Stimulated activated effector memory CD8-positive, alpha-beta T cell treated with anti-CD3 and anti-CD28 coated beads, Interleukin-12 subunit alpha, Interleukin-12 subunit beta, amount 100 ng/mL, for 72 hours (primary cell): ENCODE measurements at regions not wholly inside any gene's neighbourhood (a gene's known extent, or its start where the extent isn't known, plus 50 kb on each side); places are given as distances from the start of the nearest gene placed in this dataset.
"Not testable (repeated sequence)": the region's sequence is repeated elsewhere in the genome, so short reads cannot be mapped to it uniquely, and the experiment has no call there.

Experiments used
- ATAC-seq: fragments of 150-1000 bp; cut with Tn5 transposase; 2 replicates; pipeline ENCODE4 v1.10.0; 2021
- DNase-seq, 2 donors: peaks; one replicate each; pipeline ENCODE4 v3.0.0; 2021 to 2022; ENCODE audit warnings: low spot score in 2 of 2
- H3K27ac Mint-ChIP-seq: one replicate; pipeline ENCODE4 v1.8.0; 2022; ENCODE audit warnings: mild to moderate bottlenecking, mixed read lengths
- H3K36me3 Mint-ChIP-seq: one replicate; pipeline ENCODE4 v1.8.0; 2022; ENCODE audit warnings: mild to moderate bottlenecking, mixed read lengths
- H3K4me1 Mint-ChIP-seq: one replicate; pipeline ENCODE4 v1.8.0; 2022; ENCODE audit warnings: mixed read lengths
- H3K4me3 Mint-ChIP-seq: one replicate; pipeline ENCODE4 v1.8.0; 2022; ENCODE audit warnings: mild to moderate bottlenecking, mixed read lengths
- H3K9me3 Mint-ChIP-seq: one replicate; pipeline ENCODE4 v1.8.0; 2022; ENCODE audit warnings: mixed read lengths

DNA sequence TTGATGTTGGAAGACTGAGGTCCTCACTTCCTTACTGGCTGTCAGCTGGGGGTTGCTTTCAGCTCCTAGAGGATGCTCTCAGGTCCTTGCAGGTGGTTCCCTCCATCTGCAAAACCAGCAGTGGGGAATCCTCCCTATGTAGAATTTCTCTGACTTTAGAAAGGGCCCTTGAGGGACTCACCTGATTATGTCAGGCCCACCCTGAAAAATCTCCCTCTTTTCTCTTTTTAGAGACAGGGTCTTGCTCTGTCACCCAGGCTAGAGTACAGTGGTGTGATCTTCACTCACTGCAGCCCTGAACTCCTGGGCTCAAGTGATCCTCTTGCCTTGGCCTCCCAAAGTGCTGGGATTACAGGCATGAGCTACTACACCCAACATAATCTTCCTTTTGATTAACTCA is 102.9 kb upstream of the MCHR2 start:
- ATAC-seq (no peak), DNase-seq (no peak)
- Mint-ChIP-seq H3K27ac (no peak overlapping the region), H3K4me3 (no peak overlapping the region), H3K9me3 (no peaks in the 10 kb centered on the region), H3K4me1 (no peaks in the 10 kb centered on the region), H3K36me3 (no peaks in the 10 kb centered on the region)

DNA sequence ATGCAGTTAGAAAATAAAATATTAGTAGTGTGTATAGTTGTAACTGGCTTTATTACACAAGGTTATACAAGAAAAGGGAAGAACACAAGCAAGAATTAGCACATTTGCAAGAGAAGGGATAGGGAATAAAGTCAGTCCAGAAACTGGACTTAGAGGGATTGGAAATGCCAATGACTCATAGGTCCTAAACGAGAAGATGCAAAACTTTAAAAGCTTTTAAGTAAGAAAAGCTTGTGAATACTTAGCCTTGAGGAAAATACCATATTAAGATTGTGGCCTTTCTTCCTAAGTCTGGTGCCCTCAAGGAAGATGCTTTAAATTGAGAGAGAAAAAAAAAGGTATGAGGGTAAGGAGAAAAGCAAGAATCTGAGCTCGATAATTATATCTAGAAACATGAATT is 102.3 kb upstream of the MCHR2 start:
- H3K9me3 Mint-ChIP-seq = no peaks in the 10 kb centered on the region
- DNase-seq = no peak
- H3K4me1 Mint-ChIP-seq = no peaks in the 10 kb centered on the region
- H3K36me3 Mint-ChIP-seq = no peaks in the 10 kb centered on the region
- no peak overlapping the region for H3K27ac Mint-ChIP-seq
- no peak overlapping the region for H3K4me3 Mint-ChIP-seq
- no peak for ATAC-seq

DNA sequence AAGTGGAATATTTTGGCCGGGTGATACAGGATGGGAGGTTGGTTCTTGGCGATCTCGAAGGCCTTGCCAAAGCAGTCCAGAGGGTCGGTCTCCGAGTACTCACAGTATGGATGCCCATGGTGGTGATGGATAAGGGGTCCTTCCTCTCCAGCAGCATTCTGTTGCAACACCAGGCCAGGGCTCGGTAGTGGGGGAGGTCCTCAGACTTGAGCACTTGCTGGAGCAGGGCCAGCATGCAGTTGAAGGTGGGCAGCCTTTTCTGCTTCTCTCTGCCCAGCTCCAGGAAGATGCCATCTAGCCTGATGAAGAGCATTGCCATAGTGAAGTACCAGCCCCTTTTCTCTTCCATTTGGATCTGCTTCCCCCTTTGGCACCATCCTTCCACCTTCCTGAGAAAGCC is 99.4 kb upstream of the MCHR2 start:
- ATAC-seq (peak; percentile 24), DNase-seq (no peak)
- H3K27ac Mint-ChIP-seq = no peak overlapping the region
- no peak overlapping the region for H3K4me3 Mint-ChIP-seq
- H3K36me3 Mint-ChIP-seq = no peaks in the 10 kb centered on the region
- H3K4me1 Mint-ChIP-seq = no peaks in the 10 kb centered on the region
- H3K9me3 Mint-ChIP-seq = no peaks in the 10 kb centered on the region

DNA sequence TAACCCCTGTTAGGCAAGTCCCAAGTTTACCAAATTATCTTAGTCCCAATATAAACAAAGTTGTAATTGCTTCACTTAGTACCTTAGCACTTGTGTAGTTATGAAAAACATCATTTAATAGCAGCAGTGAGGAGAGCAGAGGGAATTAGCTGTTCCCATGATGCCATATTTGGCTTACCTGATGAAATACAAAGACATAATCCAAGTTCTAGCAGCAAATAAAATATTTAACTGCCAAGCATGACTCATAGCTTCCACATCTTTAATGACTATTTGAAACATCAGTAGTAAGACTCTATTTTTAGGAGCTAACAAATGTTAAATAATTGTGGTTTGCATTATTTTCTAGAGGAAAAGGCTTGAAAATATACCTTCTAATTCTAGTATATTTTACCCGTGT is 94.0 kb upstream of the MCHR2 start:
- Mint-ChIP-seq H3K9me3 (no peaks in the 10 kb centered on the region), H3K27ac (no peak overlapping the region), H3K36me3 (no peaks in the 10 kb centered on the region), H3K4me1 (no peaks in the 10 kb centered on the region), H3K4me3 (no peak overlapping the region)
- no peak for ATAC-seq
- no peak for DNase-seq

DNA sequence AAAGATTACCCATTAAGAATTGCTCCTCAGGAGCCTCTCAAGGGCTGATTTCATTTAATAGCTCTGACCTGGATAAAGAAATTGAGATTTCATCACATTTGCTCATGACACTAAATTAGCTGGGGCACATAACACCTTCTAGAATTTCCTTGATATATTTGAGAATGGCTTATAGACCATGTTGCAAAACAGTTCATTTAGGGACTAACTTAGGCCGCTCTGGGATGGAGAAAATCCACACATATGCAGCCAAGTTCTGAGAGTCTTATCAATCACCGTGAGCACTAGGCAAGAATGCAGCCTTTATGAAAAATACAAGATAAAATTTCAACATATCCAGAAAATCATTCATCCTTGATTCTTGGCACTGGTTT is 91.0 kb upstream of the MCHR2 start:
- no peak overlapping the region for H3K27ac Mint-ChIP-seq
- no peak overlapping the region for H3K4me3 Mint-ChIP-seq
- no peaks in the 10 kb centered on the region for H3K36me3 Mint-ChIP-seq
- no peaks in the 10 kb centered on the region for H3K4me1 Mint-ChIP-seq
- ATAC-seq (no peak), DNase-seq (no peak)
- no peaks in the 10 kb centered on the region for H3K9me3 Mint-ChIP-seq

DNA sequence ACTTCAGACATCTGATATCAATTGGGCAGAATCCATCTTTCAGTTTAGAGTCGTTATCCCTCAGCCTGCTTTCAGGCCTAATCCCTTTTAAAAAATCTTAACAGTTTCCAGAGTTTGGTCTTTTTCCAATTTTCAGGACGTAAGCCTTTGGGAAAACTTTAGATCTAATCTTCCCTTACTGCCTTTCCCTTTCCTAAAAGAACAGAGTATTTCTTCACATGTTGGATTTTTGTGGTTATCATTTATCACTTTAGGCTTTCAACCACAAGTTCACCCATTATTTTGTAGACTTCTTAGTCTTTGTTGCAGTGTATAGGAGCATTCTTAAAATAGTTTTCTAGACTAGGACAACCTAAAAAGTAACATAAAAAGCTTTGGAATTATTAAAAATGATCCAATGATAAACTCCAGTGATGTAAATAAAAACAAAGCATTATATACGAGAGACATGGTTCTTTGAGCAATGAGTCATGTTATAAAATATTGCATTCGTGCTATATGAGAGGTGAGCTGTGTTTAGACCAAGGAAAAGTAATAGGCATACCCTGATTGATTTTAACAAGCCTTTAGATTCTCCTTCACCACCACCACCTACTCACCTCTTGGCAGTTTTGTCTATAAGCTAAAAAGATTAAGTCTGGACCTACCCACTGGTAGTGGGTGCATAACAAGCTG is 90.4 kb upstream of the MCHR2 start:
- H3K36me3 Mint-ChIP-seq = no peaks in the 10 kb centered on the region
- no peaks in the 10 kb centered on the region for H3K4me1 Mint-ChIP-seq
- DNase-seq = no peak
- no peaks in the 10 kb centered on the region for H3K9me3 Mint-ChIP-seq
- ATAC-seq = no peak
- no peak overlapping the region for H3K27ac Mint-ChIP-seq
- no peak overlapping the region for H3K4me3 Mint-ChIP-seq

DNA sequence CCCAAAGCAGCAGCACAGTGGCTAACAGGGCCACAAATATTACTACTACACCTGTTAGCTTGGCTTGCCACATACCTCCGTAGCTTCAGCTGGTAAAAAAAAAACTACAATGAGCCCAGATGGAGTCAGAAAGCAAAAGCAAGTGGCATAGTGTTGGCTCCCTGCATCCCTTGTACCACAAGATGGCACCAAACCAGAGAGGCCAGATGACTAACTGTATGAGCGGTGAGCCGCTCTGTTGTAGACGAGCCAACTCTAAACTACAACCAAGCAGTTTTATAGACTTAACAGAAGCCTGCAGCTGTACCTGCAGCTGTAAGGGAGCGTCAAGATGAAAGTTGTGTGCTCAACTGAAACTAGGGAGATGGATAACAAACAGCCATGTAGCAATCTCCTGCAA is 84.5 kb upstream of the MCHR2 start:
- Mint-ChIP-seq H3K9me3 (no peaks in the 10 kb centered on the region), H3K4me1 (no peaks in the 10 kb centered on the region), H3K27ac (no peak overlapping the region), H3K4me3 (no peak overlapping the region), H3K36me3 (no peaks in the 10 kb centered on the region)
- ATAC-seq (peak; percentile 42), DNase-seq (no peak)

DNA sequence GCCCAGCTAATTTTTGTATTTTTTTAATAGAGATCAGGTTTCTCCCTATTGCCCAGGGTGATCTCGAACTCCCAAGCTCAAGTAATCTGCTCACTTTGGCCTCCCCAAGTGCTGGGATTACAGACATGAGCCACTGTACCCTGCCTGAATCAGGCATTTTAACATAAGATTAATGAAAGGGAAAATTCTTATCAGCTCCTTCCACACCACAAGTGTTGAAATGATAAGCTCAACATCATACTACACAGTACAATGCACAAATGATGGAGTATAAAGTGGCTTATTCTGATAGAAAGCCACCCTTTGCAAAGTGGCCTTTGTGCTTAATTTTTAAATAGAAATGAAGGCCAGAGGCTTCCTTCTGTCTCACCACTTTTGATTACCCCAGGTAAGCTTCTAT is 71.3 kb upstream of the MCHR2 start:
- ATAC-seq (no peak), DNase-seq (no peak)
- peaks cover 9% of the 10 kb centered on the region for H3K9me3 Mint-ChIP-seq
- no peaks in the 10 kb centered on the region for H3K36me3 Mint-ChIP-seq
- no peak overlapping the region for H3K4me3 Mint-ChIP-seq
- no peaks in the 10 kb centered on the region for H3K4me1 Mint-ChIP-seq
- no peak overlapping the region for H3K27ac Mint-ChIP-seq

DNA sequence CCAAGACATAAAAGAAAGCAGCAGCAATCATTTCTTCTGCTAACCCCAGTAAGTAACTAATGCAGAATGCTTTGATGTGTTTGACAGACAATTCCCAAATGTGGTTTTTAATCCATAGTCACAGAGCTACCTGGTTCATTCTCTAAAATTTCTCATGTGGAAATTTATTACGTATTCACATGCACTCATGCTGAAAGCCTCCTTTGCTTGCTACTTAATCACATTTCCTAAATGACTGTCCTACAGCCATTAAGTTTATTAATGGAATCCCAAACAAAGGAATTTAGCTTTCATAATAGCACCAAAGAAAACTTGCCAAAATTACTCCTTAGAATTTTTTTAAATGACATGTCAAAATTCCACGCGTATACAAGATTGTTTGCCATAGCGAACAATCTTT is 68.6 kb upstream of the MCHR2 start:
- Mint-ChIP-seq H3K27ac (no peak overlapping the region), H3K36me3 (no peaks in the 10 kb centered on the region), H3K4me3 (no peak overlapping the region), H3K9me3 (peaks cover 2% of the 10 kb centered on the region), H3K4me1 (no peaks in the 10 kb centered on the region)
- ATAC-seq = no peak
- DNase-seq = no peak

DNA sequence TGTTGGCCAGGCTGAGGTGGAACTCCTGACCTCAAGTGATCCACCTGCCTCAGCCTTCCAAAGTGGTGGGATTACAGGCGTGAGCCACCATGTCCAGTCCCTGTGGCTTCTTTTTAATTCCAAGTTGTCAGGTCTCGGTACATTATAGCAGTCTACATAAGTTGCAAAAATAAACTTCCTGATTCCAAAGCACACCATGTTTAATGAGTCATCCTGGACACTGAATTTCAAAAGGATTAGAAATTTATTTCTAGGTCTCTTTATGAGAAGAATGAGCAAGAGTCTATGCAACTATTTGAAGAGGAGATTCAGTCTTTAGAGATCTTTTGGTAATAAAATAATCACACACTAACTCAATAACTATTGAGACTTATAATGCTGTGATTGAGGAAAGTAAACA is 63.9 kb upstream of the MCHR2 start:
- ATAC-seq (no peak), DNase-seq (no peak)
- H3K36me3 Mint-ChIP-seq = no peaks in the 10 kb centered on the region
- peaks cover 2% of the 10 kb centered on the region for H3K9me3 Mint-ChIP-seq
- no peak overlapping the region for H3K27ac Mint-ChIP-seq
- H3K4me1 Mint-ChIP-seq = no peaks in the 10 kb centered on the region
- H3K4me3 Mint-ChIP-seq = no peak overlapping the region

DNA sequence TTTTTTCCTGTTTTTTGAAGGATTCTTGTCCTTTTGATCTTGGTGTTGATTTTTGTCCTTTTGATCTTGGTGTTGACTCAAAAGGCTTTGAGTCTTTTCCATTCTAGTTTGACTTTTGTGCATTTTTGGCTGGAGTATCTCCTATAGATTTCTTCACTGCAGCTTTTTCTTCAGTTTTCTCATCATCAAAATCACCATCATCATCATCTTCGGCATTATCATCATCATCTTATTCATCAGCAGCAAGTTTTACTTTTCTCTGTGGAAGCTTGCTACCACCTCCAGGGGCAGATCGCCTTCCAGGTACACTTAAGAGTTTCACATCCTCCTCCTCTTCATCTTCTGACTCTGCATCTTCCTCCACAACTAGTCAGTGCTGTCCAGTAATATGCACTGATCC is 56.5 kb upstream of the MCHR2 start:
- no peaks in the 10 kb centered on the region for H3K4me1 Mint-ChIP-seq
- H3K4me3 Mint-ChIP-seq = no peak overlapping the region
- ATAC-seq (no peak), DNase-seq (no peak)
- no peaks in the 10 kb centered on the region for H3K36me3 Mint-ChIP-seq
- H3K9me3 Mint-ChIP-seq = no peaks in the 10 kb centered on the region
- H3K27ac Mint-ChIP-seq = no peak overlapping the region

DNA sequence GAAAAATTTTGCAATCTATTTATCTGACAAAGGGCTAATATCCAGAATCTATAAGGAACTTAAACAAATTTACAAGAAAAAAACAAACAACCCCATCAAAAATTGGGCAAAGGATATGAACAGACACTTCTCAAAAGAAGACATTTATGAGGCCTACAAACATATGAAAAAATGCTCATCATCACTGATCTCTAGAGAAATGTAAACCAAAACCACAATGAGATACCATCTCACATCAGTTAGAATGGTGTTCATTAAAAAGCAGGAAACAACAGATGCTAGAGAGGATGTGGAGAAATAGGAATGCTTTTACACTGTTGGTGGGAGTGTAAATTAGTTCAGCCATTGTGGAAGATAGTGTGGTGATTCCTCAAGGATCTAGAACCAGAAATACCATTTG is 49.9 kb upstream of the MCHR2 start:
- DNase-seq, H3K27ac Mint-ChIP-seq, H3K36me3 Mint-ChIP-seq, H3K9me3 Mint-ChIP-seq, ATAC-seq, H3K4me3 Mint-ChIP-seq, H3K4me1 Mint-ChIP-seq: not testable (repeated sequence)
